Left hindlimb (tissue), 1 donor: ENCODE measurements at regions not wholly inside any gene's neighbourhood (a gene's known extent, or its start where the extent isn't known, plus 50 kb on each side); places are given as distances from the start of the nearest gene placed in this dataset.
"Not testable (repeated sequence)": the region's sequence is repeated elsewhere in the genome, so short reads cannot be mapped to it uniquely, and the experiment has no call there.

ENCODE experiments used
- DNase-seq: peaks from one replicate; pipeline ENCODE4 v3.0.0-alpha.2; 2018

- no peak for DNase-seq
Observed at GRCh38 chr13:109355875-109356434, 430.4 kb downstream of the IRS2 start.

- no peak for DNase-seq
Observed at GRCh38 chr13:109355166-109355565, 431.2 kb downstream of the IRS2 start.

- DNase-seq, result no peak
Observed at GRCh38 chr13:109351236-109351635, 435.1 kb downstream of the IRS2 start.

DNA sequence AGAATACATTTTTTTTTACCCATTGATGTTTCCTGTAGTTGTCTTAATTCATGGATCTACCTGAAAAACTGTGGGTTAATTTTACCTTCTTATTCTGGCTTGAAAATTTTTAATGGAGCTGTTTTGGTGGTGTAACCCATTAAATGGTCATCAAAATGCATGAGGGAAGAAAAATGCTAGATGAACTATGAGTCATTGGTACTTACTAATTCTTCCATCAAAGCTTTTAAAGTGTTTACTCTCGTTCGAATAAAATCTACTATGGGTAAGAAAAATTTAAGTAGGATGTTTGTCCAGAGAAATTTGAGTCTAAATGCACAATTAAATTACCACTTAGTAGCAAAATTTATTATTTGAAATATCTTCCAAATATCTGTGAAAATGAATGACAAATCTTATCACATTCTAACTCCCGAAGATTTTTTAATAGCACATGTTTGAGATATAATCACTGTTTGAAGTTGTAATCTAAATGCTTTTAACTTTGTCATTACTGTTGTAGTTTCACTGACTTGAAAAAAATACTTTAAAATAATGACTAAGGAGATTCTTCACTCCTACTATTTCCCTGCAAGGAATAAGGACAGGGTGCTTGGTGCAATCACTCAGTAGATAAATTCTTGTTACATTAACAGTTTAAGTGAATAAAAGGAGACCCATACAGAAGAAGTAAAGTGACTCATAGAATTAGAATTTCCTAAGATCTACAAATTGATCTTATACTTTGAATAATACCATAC, 437.7 kb downstream of the IRS2 start:
- no peak for DNase-seq

GRCh38 chr13:109346060-109346459, 440.3 kb downstream of the IRS2 start:
- no peak for DNase-seq

- DNase-seq, result no peak
Observed at GRCh38 chr13:109345433-109345941, 440.9 kb downstream of the IRS2 start.

DNA sequence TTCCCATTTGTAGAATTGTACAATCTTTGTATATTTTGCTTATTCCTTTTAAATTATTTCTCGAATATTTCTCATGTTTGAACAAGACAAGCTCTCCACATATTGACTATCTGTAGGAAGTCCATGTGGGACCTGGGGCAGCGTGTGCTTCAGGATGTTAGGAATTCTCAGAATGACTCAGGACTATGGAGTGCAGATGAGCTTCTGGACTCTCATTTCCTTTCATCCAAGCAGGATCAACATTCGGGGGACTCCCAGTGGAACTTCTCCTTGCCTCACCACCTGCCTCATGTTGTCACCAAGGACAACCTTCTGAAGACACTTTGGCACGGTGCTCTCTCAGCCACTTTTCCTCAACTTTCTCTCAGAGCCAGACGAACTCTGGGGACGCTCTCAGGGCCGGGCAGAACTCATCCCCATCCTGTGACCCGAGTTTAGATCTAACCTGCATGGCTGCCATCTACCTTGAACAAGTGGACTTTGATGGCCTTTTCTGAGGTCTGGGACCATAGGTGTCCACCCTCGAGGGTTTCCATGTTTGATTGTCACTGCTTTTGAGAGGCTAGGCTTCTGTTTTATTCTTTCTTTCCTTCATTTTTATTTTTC, 441.7 kb downstream of the IRS2 start:
- no peak for DNase-seq

DNA sequence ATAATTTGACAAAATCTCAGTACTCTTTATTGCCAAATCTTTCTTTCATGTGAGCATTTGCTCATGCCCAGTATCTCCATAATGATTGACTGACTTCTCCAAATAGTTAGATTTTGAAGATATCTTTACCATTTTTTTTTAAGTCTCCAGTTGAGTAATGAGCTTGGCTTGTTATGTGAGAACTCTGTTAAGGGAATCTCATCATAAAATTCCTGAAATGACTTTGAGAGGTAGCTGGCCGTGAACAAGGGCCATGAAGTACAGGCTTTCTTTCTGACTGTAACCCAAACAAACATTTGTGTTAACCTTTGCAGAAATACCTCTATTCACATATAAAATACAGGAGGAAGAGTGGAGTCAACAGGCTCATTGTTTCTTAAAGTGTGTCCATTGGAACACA, 449.7 kb downstream of the IRS2 start:
- DNase-seq, result no peak

GRCh38 chr13:109333893-109334651, 452.3 kb downstream of the IRS2 start:
- DNase-seq, result no peak

DNA sequence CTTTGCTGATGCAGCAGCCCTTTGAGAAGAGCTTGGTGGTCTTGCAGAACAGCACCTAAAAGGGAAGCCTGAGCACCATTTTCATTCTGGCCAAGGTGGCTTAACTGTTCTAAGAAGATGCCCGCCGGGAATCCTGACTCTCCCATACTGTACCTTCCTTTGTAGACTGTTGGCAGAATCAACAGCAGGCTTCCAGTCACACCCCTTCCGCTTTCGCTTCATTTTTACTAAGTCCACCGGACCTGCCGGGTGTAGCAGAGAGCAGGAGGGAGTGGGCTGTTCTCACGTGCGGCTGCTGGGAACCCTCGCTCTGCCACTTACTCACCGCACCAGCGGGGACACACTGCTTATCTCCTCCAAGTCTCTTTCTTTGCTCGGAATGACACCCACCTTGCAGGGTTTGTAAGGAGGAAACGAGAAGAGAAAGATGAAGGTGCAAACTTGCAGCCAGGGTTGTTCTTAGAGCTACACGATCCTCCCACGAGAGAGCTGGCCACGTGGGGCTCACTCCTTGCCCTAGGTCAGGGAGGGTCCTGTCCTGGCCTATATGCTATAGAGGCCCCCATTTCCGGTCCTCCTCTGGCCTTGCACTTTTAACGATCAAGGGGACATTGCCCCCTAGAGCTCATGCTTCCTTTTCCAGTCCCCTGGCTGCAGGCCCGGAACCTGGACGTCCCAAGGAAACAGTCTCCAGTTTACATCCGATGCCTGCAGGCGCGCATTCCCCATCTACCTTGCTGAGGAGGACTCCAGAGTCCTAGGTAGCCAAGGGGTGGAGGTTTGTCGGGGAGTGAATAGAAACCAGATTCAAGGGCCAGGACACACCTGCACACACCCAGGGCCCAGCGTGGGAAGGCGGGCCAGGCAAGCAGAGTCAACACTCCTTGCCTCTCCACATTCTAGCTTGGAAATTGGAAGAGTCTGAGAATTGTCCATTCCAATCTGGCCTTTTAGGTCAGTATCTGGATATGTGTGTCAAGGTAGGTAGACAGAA, 453.6 kb downstream of the IRS2 start:
- no peak for DNase-seq

- no peak for DNase-seq
Observed at GRCh38 chr13:109331898-109332297, 454.5 kb downstream of the IRS2 start.

- no peak for DNase-seq
Observed at GRCh38 chr13:109331011-109331433, 455.4 kb downstream of the IRS2 start.

DNA sequence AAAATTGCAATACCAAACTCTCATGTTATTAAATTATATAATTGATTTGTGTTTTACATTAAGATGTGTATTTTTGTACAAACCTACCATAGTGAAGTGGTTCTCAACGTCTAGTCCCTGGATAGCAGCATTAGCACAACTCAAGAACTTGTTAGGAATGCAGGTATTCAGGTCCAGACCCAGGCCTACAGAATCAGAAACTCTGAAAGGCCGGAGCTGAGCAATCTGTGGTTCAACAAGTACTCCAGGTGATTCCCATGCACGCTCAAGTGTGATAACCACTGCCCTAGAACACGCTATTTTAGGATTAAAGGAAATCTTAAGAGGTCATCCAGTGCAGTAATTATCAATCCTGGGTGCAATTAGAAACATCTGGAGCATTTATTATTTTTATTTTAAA, 456.3 kb downstream of the IRS2 start:
- DNase-seq, result no peak

DNA sequence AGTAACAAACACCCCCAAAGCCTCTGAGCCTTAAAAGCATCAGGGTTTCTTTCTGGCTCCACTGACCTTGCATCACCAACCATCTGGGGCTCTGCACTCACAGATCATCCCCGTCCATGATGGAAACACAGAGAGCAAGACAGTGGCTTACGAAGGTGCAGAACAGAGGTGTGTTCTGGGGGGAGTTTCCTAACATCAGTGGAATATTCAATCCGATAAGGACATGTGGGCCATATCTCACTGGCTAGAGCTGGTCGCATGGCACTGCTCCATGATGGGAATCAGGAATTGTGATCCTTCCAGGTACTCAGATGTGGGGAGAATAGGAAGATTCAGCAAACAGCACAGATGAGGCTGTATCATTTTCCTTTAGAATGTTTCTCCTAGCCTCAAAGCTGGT, 457.2 kb downstream of the IRS2 start:
- no peak for DNase-seq

DNA sequence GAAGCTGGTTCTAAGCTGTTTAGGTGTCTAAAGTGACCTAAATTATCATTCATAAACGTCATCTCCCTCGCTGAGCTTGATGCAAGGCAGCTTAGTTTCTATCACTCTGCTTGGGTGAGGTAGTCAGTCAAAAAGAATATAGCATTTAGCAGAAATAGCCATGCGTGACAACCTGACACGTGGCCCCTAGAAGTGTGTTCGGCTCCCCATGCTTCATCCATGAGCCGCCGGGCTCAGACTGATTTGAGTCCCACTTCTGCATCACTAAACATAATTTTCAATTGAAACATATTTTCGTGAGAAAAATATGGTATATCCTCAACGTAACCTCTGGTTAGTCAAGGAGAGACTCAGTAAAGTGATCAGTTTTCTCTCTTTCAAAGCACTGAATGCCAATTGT, 459.8 kb downstream of the IRS2 start:
- no peak for DNase-seq

DNA sequence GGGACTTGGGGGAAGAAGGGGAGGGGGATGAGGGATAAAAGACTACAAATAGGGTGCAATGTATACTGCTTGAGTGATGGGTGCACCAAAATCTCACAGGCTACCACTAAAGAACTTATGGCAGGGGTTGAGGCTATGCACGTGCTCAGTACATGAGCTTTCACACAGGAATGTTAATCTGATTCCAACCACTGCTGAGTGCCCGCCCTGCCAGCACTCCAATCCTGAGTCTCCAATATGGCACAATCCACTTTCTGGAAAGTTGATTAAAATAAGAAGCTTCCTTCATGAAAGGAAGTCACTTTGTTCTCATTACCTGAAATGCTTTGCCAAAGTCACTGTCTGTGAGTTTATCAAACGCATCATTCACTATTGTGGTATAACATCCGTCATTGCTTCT, 463.0 kb downstream of the IRS2 start:
- no peak for DNase-seq

GRCh38 chr13:109318945-109319590, 467.3 kb downstream of the IRS2 start:
- DNase-seq, result no peak

- DNase-seq, result no peak
Observed at GRCh38 chr13:109315481-109315880, 470.9 kb downstream of the IRS2 start.

GRCh38 chr13:109314101-109314500, 472.3 kb downstream of the IRS2 start:
- no peak for DNase-seq

DNA sequence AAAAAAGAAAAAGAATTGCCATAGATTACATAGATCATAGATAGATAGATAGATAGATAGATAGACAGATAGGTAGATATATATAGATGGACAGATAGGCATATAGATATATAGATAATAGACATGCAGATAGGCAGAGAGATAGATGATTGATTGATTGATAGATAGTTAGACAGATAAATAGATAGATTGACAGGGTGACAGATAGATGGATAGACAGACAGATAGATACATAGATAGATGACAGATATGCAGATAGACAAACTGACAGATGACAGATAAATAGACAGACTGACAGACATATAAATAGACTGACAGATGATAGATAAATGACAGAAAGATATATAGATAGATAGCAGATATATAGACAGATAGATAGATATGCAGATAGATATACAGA, 474.0 kb downstream of the IRS2 start:
- no peak for DNase-seq

GRCh38 chr13:109311431-109311976, 474.9 kb downstream of the IRS2 start:
- DNase-seq, result not testable (repeated sequence)
